ENCODE measurements at regions not wholly inside any gene's neighbourhood (a gene's known extent, or its start where the extent isn't known, plus 50 kb on each side); places are given as distances from the start of the nearest gene placed in this dataset.

DNA sequence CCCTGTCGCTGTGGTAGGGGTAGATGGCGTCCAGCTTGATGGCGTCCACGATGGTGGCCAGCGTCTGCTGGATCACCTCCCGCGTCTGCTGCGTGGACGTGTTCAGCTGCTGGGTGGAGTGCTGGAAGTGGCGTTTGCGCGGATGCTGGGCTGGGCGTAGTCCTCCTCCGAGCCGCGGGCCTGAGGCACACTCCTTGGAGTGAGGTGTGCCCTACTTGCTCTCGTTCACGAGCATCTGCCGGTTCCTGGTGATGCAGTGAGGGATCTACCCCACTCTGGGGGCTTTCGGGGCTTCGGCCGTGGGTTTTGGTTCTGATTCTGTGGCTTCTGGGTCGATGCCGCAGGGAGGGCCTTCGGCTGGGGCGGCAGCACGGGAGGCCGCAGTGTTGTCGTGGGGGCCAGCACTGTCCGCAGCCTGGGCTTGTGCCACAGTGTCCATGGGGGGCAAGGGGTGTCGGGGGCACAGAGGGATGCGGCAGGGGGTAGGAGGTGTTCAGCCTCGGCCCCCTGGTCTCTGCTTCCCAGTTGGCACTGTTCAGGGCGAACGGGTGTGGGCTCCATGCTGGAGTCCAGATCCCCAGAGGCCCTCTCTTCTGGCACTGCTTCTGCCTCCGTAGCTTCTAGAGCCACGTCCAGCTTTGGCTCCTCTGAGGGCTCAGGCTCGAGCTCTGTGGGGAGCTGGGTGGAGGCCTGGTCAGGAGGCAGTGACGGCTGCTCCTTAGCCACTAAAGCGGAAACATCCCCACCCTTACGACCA is 890.6 kb upstream of the LRRTM1 start:
- no peak for DNase-seq (ENCODE audit: low read depth)

DNA sequence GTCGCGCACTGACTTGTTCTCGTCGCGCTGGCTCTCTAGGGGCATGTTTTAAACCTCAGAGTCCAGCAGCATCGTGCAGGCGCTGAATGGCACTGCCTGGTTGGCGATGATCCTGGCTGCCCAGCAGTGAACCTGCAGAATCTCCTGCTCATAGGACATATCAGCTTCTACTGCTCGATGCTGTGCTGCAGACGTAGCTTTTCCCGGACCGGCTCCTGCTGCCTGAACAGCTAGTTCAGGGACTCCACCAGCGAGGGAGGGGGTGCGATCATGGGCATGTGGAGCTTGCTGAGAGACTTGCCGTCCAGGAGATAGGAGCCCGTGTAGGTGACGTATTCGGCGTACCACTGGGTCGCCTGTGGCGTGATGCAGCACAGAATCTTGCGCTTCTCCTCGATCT is 890.0 kb upstream of the LRRTM1 start:
- DNase-seq (ENCODE audit: low read depth) = no peak

DNA sequence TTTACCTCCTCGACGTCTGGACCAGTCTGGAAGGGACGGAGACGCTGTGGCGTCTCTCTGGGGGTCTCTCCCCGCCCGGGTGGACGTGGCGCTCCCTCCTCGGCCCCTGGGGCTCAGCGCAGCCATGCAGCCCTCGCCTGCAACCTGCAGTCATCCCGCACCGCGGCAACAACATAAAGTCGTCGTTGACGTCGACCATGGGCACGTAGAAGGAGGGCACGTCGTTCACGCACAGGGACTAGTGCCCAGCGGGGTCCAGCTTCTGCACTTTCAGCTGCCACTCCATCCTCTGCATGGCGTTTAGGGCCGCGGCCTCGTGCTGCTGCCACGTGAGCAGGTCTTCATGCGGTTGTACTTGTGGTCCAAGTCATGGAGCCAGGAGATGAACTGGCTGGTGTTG is 889.6 kb upstream of the LRRTM1 start:
- no peak for DNase-seq (ENCODE audit: low read depth)

DNA sequence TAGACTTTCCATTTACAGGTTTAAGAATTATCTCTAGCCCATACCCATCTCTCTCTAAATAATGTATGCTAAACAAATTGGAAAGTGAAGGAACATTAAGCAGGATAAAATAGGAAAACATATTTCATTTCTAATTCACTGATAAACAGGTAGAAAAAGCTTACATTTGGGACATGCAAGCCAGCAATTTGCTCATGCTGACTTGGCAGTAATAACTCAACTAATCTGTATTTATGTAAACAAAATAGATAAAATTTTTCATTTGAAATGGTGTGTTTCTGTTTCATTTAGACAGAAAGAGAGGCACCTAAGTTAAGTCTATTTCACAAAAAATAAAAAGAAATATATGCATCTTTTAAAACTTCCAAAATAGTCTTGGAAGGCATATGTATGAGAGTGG is 877.3 kb upstream of the LRRTM1 start:
- no peak for DNase-seq (ENCODE audit: low read depth)

DNA sequence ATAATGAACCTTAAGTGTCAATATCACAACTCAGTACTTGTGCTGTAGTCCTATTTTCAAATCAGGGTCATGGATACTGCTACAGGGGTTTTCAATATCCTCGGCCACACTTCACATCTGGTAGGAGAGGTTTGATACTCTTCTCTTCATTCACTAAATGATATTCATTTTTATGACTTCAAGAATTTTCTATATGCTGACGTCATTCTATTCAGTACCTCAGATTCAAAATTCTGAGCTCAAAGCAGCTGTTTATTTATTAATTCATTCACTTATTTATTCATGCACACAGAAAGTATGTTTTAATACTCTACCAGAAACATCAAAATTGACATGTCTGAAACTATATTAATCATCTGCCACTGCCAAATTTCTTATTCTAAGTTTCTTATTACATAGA is 866.9 kb upstream of the LRRTM1 start:
- DNase-seq (ENCODE audit: low read depth) = no peak

DNA sequence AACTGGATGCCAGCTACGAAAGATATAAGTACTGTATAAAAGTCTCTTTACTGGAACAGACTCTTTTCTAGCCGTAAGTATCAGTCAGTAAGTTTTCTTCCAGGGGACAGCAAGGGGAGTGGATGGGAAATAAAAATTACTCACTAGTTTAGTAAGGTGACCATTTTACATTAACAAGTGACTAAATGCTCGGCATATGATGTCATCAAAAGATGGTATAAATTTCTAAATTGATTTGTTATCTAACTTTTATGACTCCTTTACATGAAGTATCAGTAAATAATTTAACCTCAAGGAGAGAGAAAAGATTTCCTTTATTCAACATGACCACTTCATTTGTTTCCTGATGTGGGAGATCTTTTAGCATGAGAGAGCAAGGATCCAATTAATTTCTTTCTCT is 859.0 kb upstream of the LRRTM1 start:
- no peak for DNase-seq (ENCODE audit: low read depth)

DNA sequence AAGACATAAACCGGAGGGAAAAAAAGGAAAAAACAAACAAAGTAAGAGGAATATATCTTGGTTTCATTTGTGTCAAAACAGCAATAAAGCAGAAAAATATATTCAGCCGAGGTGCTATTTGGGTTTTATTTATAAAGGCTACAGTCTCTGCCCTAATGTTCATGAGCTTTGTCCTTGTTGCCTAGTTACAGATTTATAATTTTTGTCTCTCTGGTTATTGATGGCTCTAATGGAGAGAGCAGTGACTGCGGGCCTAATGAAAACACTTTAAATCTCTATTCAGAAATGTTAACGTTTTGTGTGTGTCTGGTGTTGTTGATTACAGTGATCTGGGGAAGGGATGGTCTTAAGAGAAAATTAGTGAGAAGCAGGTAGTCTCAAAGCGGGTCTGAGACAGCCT is 854.0 kb upstream of the LRRTM1 start:
- DNase-seq (ENCODE audit: low read depth) = no peak

DNA sequence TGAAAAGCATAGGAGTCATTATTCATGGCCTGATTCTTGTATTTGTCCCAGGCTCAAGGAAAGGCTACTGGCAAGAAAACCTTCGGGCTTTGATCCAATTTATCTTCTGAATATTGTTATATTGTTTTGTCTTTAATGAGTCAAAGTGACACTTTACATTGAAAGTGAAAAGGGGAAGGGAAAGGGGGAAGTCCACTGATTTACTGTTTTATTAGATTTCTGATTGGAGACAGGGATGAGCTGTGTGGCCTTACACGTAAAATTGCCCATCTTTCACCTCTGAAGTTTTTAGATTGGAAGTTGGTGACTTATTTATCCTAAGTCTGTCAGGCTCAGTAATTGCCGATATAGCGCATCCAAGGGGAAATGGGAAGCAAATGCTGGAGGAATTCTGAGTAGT is 843.8 kb upstream of the LRRTM1 start:
- DNase-seq (ENCODE audit: low read depth) = no peak

DNA sequence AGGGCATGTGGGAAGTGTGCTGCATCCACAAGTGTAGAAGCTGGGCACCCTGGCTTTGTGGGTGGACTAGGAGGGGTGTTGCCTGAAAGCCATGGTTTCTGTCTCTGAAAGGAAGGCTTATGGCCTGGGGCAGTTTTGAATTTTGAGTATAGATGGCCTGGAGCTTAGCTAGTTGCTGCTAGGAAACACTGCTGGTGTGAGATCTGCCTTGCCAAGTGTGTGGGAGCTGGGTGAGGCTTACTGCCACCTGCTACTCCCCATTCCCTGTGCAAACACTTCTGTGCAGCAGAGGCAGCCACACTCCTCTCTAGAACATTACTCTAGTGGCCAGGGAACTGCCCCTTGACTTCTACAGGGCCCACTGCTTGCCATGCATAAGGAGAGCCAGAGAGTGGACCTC is 831.7 kb upstream of the LRRTM1 start:
- no peak for DNase-seq (ENCODE audit: low read depth)

DNA sequence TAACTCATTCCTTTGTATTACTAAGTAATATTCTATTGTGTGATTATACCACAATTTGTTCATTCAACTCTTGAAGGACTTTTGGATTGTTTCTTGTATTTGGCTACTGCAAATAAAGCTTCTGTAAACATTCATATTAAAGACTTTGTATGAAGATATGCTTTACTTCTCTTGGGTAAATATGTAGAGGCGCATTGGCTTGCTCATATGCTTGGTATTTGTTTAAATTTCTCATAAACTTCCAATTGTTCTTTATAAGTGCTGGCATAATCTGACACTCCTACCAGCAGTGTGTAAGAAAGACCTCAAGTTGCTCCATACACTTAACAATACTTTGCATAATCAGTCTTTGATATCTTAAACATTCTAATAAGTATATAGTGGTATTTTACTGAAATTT is 792.8 kb upstream of the LRRTM1 start:
- no peak for DNase-seq (ENCODE audit: low read depth)

DNA sequence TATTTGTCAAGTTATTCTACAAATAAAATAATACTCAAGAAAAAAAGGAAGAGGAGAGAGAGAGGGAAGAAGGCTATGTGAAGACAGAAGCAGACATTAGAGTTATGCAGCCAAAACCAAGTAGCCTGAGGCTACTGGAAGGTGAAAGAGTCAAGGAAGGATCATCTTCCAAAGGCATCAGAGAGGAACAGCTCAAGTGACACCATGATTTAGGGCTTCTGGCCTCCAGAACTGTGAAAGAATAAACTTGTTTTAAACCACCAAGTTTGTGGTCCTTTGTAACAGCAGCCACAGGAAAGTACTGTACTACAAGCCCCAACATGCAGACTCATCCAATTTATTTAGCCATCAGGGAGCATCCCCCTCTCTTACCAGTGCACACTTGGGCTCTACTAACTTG is 788.5 kb upstream of the LRRTM1 start:
- DNase-seq (ENCODE audit: low read depth) = no peak

DNA sequence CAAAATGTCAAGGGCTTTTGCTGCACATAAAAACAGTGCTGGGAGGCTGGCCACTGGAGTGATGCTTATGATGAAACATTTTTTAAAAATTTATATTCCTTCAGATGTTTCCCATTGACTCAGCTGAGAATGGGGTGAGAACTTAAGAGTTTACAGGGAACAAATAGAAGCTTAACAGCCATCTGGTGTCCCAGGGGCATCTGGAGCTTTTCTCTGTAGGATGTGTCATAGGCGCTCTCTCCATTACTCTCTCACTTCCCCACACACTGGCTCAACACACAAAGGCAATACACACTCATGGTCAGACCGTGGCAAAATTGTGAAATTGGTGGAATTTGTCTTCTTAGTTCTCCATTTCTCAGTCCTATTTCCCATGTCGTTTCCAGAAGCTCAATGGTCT is 783.1 kb upstream of the LRRTM1 start:
- no peak for DNase-seq (ENCODE audit: low read depth)

DNA sequence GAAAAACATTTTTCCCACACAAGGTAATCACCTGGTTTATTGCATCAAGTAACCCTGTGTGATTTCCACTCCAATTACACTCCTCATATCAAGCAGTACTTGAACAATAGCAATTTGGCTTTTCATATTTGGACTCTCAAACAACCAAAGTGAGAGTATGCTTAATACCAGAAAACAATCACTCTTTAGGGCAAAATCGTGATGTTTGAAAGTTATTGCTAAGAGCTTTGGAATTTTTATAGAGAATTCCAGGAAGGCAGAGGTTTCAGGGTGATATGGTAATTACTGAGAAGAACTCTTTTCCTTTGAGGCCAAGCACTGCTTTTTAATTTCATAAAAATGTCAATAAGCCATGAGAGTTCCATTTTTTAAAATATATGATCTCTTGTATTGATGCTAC is 779.5 kb upstream of the LRRTM1 start:
- DNase-seq (ENCODE audit: low read depth) = no peak

DNA sequence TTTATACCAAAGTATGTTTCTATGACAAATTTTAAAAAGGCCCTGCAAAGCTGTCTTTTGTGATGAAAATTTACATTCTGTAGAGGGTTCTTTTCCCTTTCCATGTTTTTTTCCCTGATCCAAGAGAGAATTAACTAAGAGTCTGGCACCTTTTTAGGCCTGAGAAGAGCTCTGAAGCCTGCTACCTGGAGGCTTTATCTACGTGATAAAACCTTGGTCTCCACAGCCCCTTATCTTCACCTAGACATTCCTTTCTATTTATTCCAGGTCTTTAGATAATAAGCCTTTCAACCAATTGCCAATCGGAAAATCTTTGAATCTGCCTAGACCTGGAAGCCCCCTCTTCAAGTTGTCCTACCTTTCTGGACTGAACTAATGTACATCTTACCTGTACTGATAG is 774.1 kb upstream of the LRRTM1 start:
- DNase-seq (ENCODE audit: low read depth) = no peak

DNA sequence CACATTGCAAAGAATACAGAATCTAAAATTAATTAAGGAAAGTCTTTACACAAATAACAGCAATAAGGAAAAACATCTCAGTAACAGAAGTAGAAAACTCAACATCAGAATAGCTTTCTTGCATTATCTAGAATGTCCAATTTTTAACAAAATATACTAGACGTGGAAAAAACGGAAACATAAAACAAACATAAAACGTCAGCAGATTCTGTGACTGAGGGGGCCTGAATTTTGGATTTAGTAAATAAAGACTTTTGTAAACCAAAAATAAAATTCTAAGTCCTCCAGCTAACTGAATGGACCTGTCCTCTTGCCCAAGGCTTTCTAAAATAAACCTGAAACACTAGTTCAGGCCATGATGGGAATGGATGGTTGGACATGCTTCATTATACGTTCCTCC is 773.5 kb upstream of the LRRTM1 start:
- DNase-seq (ENCODE audit: low read depth) = no peak

DNA sequence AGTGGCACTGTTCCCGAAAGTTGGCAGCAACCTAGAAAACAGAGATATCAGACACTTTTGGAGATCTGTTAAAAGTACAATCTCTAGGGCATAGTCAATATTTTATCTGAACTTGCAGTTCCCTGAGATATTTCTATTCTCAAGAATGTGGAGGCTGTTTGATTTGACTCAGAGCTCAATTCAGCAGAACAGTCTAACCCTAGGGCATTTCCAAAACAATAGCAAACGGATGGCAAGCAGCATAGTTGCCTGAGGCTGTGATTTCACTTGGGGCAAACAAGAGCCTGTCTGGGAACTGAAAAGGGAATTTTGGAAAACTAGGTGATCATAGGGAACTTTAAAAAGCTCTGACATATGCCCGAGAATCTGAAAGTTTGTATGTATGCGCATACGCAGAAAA is 772.8 kb upstream of the LRRTM1 start:
- DNase-seq (ENCODE audit: low read depth) = no peak

DNA sequence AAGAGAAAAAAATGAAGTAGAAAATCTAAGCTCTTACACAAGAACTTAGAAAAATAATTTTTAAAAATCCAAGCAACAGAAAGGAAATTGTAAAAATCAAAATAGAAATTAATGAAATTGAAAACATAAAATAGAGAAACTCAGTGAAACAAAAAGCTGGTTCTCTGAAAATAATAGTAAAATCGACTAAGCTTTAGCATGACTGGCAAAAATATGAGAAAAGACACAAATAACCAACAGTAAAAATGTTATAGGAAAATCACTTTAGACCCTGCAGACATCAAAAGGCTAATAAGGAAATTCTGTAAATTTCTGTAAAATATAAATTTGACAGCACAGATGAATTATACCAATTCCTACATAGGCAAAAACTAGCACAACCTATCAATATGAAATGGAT is 768.9 kb upstream of the LRRTM1 start:
- no peak for DNase-seq (ENCODE audit: low read depth)

DNA sequence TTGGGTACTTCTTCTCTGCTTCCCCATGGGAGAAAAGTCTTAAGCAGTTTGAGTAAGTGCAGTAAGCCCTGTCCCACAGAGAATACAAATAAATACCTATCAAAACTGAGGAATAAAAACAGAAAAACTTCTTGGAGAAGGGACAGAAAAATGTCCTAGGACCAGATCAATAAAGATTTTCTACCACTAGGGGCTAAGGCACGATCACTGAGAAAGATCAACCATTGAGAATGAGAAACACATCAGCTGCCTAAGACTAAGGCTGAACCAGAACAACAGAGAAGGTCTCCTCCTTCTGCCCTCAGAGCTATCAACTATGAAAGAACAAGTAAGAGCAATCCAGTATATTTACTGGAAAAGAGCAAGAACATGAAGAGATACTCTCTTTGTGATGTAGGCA is 763.6 kb upstream of the LRRTM1 start:
- DNase-seq (ENCODE audit: low read depth) = no peak

DNA sequence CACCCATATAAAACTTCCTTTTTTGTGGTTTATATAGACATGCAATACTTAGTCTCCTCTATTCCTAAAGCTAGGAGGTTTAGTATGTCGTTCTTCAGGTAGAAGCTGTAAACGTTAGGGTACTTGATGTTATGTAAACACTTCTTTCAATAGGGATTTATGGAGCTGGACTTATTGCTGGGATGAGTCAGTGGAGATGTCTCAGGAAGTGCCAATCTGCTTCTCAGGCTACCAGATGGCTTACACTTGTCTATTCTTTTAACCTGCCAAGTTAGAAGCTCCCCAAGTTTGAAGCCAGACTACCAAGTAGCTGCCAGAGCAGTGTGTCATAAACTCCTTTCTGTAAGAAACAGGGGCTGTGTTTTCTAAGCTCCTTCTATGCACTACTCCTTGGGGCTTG is 756.5 kb upstream of the LRRTM1 start:
- no peak for DNase-seq (ENCODE audit: low read depth)

DNA sequence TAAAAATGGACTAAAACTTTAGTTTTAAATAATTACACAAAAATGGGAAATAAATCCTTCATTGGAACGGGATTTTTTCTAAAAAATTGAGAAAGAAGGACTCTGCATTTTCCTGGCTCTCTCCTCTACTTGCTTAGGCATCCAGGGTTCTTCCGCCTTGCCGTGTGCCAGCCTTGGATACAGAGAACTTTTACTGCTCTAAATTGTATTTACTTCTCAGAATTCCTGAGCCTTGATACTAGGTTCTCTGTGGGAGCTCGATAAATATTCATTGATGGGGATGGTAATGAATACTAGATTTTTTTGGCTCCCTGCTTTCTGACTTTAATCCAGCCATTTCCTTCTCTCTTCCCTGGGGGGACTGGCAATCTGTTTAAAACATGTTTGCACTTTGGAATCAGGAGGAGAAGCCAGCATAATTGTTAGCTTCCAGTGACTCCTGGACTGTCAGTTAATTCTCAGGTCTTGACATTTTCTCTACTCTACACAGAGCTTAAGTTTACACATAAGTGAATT is 746.1 kb upstream of the LRRTM1 start:
- no peak for DNase-seq (ENCODE audit: low read depth)

DNA sequence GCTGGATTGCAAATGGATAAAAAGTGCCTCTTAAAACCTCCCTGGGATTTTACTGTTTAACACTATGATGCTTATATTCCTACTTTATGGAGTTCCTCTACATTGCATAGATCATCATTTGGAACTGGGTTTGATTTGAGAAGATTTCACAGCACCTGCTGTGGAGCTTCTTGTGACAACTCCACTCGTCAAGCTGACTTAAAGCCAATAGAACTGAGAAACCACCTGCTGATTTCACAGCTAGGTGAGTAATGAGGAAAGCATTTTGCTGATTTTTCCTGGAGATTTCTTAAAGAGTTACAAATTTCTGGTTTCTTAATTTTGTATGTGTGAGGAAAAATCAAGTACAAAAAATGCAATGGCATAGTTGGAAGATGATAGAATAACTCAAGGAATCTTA is 739.1 kb upstream of the LRRTM1 start:
- no peak for DNase-seq (ENCODE audit: low read depth)

DNA sequence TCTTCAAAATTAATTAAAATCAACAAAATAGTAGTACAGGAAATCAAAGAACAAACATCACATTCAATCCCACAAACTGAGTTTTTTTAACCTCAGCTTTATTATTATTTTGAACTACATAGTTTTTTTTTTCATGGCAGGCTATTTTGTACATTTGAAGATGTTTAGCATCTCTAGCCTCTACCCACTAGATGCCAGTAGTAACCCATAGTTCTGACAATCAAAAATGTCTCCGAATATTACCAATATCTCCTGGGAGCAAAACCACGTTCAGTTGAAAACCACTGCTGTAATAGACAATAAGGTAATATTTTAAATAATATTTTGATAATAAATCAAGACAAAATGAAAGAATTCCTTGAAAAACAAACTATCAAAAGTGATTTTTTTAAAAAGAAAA is 702.6 kb upstream of the LRRTM1 start:
- DNase-seq (ENCODE audit: low read depth) = no peak

DNA sequence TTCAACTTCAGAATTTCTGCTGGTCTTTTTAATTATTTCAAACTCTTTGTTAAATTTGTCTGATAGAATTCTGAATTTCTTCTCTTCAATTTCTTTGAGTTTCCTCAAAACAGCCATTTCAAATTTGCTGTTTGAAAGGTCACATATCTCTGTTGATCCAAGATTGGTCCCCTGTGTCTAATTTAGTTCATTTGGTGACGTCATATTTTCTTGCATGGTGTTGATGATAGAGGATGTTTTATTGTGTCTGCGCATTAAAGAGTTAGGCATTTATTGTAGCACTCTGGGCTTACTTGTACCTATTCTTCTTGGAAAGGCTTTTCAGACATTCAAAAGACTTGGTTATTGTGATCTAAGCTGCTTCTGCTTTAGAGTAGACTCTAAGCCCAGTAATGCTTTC is 698.4 kb upstream of the LRRTM1 start:
- no peak for DNase-seq (ENCODE audit: low read depth)

DNA sequence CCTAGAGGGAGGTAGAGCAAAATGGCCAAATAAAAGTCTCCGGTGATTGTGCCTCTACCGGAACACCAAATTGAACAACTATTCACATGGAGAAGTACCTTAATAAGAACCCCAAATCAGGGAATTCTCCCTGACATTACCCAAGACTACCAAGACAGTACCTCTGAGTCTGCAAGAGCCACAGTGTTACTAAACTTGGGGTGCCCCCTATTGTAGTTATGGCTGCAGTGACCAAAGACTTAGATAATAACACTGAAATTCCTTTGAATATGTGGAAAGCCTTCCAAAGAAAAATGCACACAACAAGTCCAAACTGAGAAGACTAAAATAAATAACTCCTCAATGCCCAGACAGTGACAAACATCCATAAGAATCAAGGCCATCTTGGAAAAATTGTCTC is 682.9 kb upstream of the LRRTM1 start:
- DNase-seq (ENCODE audit: low read depth) = no peak

DNA sequence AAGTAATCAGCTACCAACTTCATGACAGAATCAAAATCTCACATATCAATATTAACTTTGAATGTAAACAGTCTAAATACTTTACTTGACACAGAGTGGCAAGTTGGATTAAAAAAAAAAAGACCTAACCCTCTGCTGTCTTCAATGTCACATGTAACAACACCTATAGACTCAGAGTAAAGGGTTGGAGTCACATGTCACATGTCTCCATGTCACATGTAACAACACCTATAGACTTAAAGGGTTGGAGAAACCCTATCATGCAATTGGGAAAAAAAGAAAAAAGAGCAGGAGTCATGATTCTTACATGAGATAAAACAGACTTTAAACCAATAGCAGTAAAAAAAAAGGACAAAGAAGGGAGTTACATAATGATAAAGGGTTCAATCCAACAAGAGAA is 665.3 kb upstream of the LRRTM1 start:
- DNase-seq (ENCODE audit: low read depth) = no peak

Measured in activated T-cell treated with anti-CD3 and anti-CD28 coated beads for 1 hour (primary cell).